Activated naive CD8-positive, alpha-beta T cell (primary cell): ENCODE measurements at regions not wholly inside any gene's neighbourhood (a gene's known extent, or its start where the extent isn't known, plus 50 kb on each side); places are given as distances from the start of the nearest gene placed in this dataset.

Source experiments
- H3K27ac Mint-ChIP-seq: one replicate; pipeline ENCODE4 v1.8.0; 2021; ENCODE audit warnings: mixed read lengths
- H3K27me3 Mint-ChIP-seq: one replicate; pipeline ENCODE4 v1.8.0; 2021; ENCODE audit warnings: mixed read lengths
- H3K36me3 Mint-ChIP-seq: one replicate; pipeline ENCODE4 v1.8.0; 2021; ENCODE audit warnings: mixed read lengths
- H3K4me1 Mint-ChIP-seq: one replicate; pipeline ENCODE4 v1.8.0; 2021; ENCODE audit warnings: low read depth, mixed read lengths
- H3K4me3 Mint-ChIP-seq: one replicate; pipeline ENCODE4 v1.8.0; 2021; ENCODE audit warnings: mild to moderate bottlenecking, mixed read lengths
- H3K9me3 Mint-ChIP-seq: one replicate; pipeline ENCODE4 v1.8.0; 2021; ENCODE audit warnings: low read depth, mixed read lengths

- H3K27ac Mint-ChIP-seq = no peak overlapping the region
- no peaks in the 10 kb centered on the region for H3K27me3 Mint-ChIP-seq
- no peaks in the 10 kb centered on the region for H3K4me1 Mint-ChIP-seq
- H3K36me3 Mint-ChIP-seq = no peaks in the 10 kb centered on the region
- H3K9me3 Mint-ChIP-seq = peaks cover 2% of the 10 kb centered on the region
- H3K4me3 Mint-ChIP-seq = no peak overlapping the region
Measured at GRCh38 chr5:102010644-102011043, 285.4 kb downstream of the SLCO4C1 start.

DNA sequence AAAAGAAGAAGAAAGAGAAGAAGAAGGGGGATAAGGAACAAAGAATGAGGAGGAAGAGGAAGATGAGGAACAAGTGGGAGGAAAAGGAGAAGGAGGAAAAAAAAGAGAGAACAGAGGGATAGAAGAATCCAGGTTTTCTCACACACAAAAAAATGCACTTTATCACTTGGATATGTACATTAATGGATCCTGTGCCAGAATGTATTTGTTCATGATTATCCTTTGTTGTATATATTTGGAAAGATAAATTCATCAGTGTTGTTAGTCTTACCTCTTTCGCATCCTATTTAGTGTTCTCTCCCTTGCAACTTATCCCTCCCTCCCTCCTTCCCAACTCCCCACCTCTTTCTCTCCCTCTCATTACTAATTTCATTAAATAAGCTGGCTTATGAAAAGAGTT lies 298.8 kb downstream of the SLCO4C1 start:
- Mint-ChIP-seq H3K4me3 (no peak overlapping the region), H3K9me3 (peaks cover 5% of the 10 kb centered on the region), H3K27me3 (no peaks in the 10 kb centered on the region), H3K36me3 (no peaks in the 10 kb centered on the region), H3K4me1 (no peaks in the 10 kb centered on the region), H3K27ac (no peak overlapping the region)

DNA sequence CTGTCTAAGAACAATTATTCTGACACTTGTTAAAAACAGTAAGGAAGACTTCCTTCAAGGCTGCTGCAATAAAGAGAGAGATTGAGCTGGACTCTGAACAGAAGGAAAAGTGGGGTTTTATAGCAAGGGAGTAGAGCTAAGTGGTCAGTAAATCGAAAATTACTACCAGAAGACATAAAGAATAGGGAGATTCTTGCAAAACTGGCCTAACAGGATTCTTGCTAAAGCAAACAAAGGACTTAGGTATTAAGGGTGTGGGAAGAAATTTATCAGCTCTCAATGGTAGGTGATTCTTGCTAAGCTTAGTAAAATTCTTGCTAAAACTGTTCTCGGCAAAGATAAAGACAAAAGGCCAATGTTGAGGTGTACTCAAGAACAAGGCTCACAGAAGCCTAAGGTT lies 300.5 kb downstream of the SLCO4C1 start:
- H3K27ac Mint-ChIP-seq = no peak overlapping the region
- peaks cover 3% of the 10 kb centered on the region for H3K9me3 Mint-ChIP-seq
- H3K36me3 Mint-ChIP-seq = no peaks in the 10 kb centered on the region
- H3K27me3 Mint-ChIP-seq = no peaks in the 10 kb centered on the region
- H3K4me1 Mint-ChIP-seq = no peaks in the 10 kb centered on the region
- no peak overlapping the region for H3K4me3 Mint-ChIP-seq

GRCh38 chr5:101991486-101991885 lies 304.6 kb downstream of the SLCO4C1 start:
- Mint-ChIP-seq H3K27me3 (no peaks in the 10 kb centered on the region), H3K9me3 (no peaks in the 10 kb centered on the region), H3K27ac (no peak overlapping the region), H3K36me3 (no peaks in the 10 kb centered on the region), H3K4me1 (no peaks in the 10 kb centered on the region), H3K4me3 (no peak overlapping the region)

GRCh38 chr5:101989659-101990058 lies 306.4 kb downstream of the SLCO4C1 start:
- H3K27me3 Mint-ChIP-seq = no peaks in the 10 kb centered on the region
- no peaks in the 10 kb centered on the region for H3K36me3 Mint-ChIP-seq
- H3K9me3 Mint-ChIP-seq = no peaks in the 10 kb centered on the region
- no peaks in the 10 kb centered on the region for H3K4me1 Mint-ChIP-seq
- no peak overlapping the region for H3K4me3 Mint-ChIP-seq
- no peak overlapping the region for H3K27ac Mint-ChIP-seq

- Mint-ChIP-seq H3K36me3 (no peaks in the 10 kb centered on the region), H3K27ac (no peak overlapping the region), H3K9me3 (no peaks in the 10 kb centered on the region), H3K27me3 (no peaks in the 10 kb centered on the region), H3K4me1 (no peaks in the 10 kb centered on the region), H3K4me3 (no peak overlapping the region)
Measured at GRCh38 chr5:101977729-101978345, 318.2 kb downstream of the SLCO4C1 start.

DNA sequence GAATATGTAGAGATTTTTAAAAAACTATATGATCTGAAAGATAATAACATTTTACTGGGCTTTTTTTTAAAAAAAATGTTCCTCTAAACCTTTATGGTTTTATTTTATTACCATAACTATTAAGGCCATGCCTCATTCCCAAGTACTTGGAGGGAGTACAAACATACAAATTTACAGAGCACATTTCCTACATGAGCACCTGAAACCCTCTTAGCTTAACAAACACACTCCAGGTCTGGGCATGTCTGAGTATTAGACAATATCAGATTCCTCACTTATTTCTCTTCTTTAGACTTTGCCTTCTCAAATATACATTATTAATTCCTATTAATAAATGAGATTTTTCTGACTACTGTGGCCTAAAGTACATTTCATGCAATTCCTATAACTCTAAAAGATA lies 319.2 kb downstream of the SLCO4C1 start:
- Mint-ChIP-seq H3K27ac (no peak overlapping the region), H3K27me3 (no peaks in the 10 kb centered on the region), H3K4me1 (no peaks in the 10 kb centered on the region), H3K9me3 (no peaks in the 10 kb centered on the region), H3K36me3 (no peaks in the 10 kb centered on the region), H3K4me3 (no peak overlapping the region)

DNA sequence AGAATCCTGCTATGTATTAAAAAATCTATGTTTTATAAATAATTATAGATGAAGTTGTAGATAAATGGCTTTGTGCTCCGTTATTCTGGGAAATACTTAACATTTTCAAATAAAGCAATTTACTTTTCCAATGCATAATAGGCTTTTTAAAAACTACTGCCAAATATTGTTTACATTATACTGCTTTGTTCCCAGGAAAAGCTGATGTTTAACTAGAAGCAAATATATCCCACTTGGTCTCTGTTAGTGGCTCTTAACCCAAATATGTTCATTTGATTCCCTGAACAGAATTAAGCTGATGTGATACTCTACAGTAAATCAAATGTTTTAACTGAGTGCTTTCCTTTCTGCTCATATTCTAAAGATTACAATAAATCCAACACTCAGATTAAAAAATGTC lies 326.3 kb downstream of the SLCO4C1 start:
- Mint-ChIP-seq H3K4me3 (no peak overlapping the region), H3K9me3 (no peaks in the 10 kb centered on the region), H3K27ac (no peak overlapping the region), H3K36me3 (no peaks in the 10 kb centered on the region), H3K27me3 (peaks cover 3% of the 10 kb centered on the region), H3K4me1 (no peaks in the 10 kb centered on the region)

GRCh38 chr5:101966476-101966875 lies 329.6 kb downstream of the SLCO4C1 start:
- Mint-ChIP-seq H3K27me3 (peaks cover 3% of the 10 kb centered on the region), H3K4me1 (no peaks in the 10 kb centered on the region), H3K36me3 (no peaks in the 10 kb centered on the region), H3K9me3 (no peaks in the 10 kb centered on the region), H3K4me3 (no peak overlapping the region), H3K27ac (no peak overlapping the region)

- Mint-ChIP-seq H3K9me3 (no peaks in the 10 kb centered on the region), H3K27me3 (no peaks in the 10 kb centered on the region), H3K27ac (no peak overlapping the region), H3K4me3 (no peak overlapping the region), H3K4me1 (no peaks in the 10 kb centered on the region), H3K36me3 (no peaks in the 10 kb centered on the region)
Measured at GRCh38 chr5:101955891-101956290, 340.2 kb downstream of the SLCO4C1 start.

DNA sequence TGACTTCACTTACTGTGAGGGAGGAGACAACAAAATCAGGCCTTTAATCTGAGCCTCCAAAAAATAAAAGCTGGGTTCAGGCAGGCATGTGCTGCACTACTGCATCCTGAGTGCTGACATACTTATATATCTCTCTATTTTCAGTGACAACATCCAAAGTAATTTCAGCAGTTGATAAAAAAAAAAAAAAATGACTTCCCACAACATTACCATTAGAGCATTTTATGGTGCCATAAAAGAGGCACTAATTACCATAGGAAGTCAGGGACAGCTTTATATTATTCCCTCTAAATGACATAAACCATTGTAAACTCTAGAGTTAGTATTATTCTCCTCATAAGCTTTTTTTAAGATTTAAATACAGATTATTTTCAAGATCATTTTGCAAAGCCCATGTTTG lies 346.1 kb downstream of the SLCO4C1 start:
- no peak overlapping the region for H3K27ac Mint-ChIP-seq
- H3K9me3 Mint-ChIP-seq = no peaks in the 10 kb centered on the region
- H3K36me3 Mint-ChIP-seq = no peaks in the 10 kb centered on the region
- no peaks in the 10 kb centered on the region for H3K27me3 Mint-ChIP-seq
- H3K4me3 Mint-ChIP-seq = no peak overlapping the region
- no peaks in the 10 kb centered on the region for H3K4me1 Mint-ChIP-seq

DNA sequence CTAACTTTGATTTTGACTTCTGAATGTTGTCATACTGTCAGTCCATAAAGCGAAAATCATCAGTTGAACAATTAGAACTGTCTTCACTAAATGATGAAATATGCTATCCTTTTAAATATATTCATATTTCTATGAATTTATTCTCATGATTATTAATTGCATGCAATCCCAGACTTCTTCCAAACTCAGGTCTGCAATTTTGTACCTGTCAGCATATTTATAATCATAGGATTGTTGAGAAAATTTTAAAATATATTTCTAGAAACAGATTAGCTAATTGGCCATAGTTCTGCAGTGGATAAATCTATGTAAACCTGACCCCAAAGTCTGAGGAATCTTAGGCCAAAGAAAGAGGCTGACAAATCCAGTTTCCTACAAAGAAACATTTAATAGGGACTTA lies 347.5 kb downstream of the SLCO4C1 start:
- Mint-ChIP-seq H3K27ac (no peak overlapping the region), H3K9me3 (no peaks in the 10 kb centered on the region), H3K36me3 (no peaks in the 10 kb centered on the region), H3K4me3 (no peak overlapping the region), H3K4me1 (no peaks in the 10 kb centered on the region), H3K27me3 (no peaks in the 10 kb centered on the region)

GRCh38 chr5:101943784-101944183 lies 352.3 kb downstream of the SLCO4C1 start:
- H3K27ac Mint-ChIP-seq = no peak overlapping the region
- no peaks in the 10 kb centered on the region for H3K4me1 Mint-ChIP-seq
- no peak overlapping the region for H3K4me3 Mint-ChIP-seq
- H3K27me3 Mint-ChIP-seq = no peaks in the 10 kb centered on the region
- no peaks in the 10 kb centered on the region for H3K36me3 Mint-ChIP-seq
- no peaks in the 10 kb centered on the region for H3K9me3 Mint-ChIP-seq

DNA sequence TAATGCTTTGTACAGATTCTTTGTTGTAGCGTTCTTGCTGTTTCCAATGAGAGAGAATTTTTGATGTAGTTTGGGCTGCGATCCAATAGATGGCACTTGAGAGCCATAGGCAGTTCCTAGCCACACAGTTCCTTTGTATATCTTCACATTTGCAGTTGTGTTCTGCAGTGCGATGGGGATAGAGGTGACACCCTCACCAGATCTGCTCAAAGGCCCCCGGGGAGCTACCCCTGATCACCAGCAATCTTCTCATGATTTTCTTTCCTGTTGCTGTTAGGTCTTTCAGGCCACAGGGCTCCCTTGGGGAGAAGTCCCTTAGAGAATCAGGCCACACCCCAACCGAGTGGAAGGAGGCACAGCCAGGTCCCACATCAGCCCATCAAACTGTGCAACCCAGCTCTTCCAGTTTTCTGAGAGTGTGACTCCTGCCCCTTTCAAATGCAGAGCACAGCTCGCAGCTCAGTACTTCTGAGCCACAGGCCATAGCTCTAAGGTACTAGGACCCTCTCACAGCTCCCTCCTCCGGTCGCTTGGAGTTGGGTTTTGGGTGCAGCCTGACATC lies 353.7 kb downstream of the SLCO4C1 start:
- no peaks in the 10 kb centered on the region for H3K27me3 Mint-ChIP-seq
- H3K27ac Mint-ChIP-seq = no peak overlapping the region
- H3K36me3 Mint-ChIP-seq = no peaks in the 10 kb centered on the region
- H3K4me3 Mint-ChIP-seq = no peak overlapping the region
- no peaks in the 10 kb centered on the region for H3K9me3 Mint-ChIP-seq
- H3K4me1 Mint-ChIP-seq = no peaks in the 10 kb centered on the region

DNA sequence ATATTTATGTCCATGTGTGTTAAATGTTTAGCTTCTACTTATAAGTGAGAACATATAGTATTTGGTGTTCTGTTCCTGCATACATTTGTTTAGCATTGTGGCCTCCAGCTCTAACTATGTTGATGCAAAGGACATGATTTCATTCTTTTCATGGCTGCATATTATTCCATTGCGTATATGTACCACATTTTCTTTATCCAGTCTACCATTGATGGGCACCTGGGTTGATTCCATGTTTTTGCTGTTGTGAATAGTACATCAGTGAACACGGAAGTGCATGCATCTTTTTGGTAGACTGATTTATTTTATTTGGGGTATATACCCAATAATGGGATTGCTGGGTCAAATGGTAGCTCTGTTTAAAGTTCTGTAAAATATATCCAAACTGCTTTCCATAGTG lies 359.0 kb downstream of the SLCO4C1 start:
- Mint-ChIP-seq H3K27me3 (no peaks in the 10 kb centered on the region), H3K4me3 (no peak overlapping the region), H3K36me3 (no peaks in the 10 kb centered on the region), H3K9me3 (no peaks in the 10 kb centered on the region), H3K27ac (no peak overlapping the region), H3K4me1 (no peaks in the 10 kb centered on the region)

DNA sequence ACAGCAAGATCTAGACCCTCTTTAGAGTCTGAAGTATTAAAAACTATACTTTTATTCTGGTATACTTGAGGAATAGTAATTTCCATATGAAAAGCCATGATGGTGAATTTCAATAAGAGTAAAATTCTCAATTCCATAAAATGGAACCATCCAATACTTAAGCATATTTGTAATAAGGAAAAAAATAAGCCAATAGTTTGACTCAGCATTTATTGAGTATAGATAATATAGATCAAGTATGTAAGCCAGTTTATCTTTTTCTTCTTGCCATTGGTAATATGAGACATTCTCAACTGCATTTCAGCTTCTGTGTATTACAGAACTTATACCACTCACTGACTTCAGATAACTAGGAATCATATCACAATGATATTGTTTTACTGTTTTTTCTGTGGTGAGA lies 361.0 kb downstream of the SLCO4C1 start:
- no peaks in the 10 kb centered on the region for H3K27me3 Mint-ChIP-seq
- no peak overlapping the region for H3K27ac Mint-ChIP-seq
- H3K4me1 Mint-ChIP-seq = no peaks in the 10 kb centered on the region
- H3K4me3 Mint-ChIP-seq = no peak overlapping the region
- H3K36me3 Mint-ChIP-seq = no peaks in the 10 kb centered on the region
- H3K9me3 Mint-ChIP-seq = no peaks in the 10 kb centered on the region
